ENCODE measurements at regions not wholly inside any gene's neighbourhood (a gene's known extent, or its start where the extent isn't known, plus 50 kb on each side); places are given as distances from the start of the nearest gene placed in this dataset.

DNA sequence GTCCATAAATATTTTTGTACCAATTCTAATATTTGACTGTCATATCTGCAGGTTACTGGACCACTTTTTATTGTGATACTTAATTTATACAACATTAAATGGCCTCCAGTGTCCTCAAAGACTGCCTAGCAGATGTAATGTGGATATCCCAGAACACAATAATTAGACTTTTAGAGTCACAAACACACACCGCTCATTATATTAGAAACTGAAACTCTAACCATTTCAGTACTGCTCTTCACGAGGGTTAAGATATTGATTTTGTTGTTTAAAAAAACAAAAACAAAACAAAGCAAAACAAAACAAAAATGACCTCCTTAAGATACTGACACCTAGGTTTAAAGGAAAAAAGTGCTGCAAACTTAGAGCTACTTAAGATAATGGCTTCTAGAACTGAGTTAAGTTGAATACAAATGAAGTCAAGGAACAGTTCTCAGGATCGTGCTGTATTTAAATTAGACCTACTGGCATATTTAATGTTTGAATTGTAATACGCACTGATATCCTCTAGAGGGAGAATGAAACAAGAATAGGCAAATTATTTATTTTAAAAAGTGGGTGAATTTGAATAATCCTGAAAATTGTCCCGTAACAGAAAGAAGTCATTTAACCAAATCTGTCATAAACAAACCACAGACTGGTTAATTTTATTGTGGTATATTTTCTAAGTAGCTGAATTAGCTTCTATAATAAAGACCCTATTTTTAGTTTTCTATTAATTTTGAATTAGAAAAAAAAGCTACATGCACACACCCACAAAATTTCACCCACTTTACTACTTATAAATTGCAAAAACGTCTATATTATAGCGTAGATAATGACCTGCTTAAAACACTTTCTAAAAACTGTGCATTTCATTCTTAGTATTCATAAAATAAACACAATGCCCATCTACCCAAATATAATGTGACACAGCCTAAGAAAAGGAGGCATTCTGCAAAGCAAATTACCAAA lies 395.2 kb upstream of the DCN start:
- peak overlapping the region; percentile 30 for H3K4me3 ChIP-seq (ENCODE audit: low read depth, low read length)
- TF ChIP-seq CTCF (IDR thresholded peaks at IDR 0.05; ENCODE audit: insufficient read depth, low read depth, low read length): peak; percentile 52
- peak; percentile 45 for DNase-seq (ENCODE audit: low read depth)

DNA sequence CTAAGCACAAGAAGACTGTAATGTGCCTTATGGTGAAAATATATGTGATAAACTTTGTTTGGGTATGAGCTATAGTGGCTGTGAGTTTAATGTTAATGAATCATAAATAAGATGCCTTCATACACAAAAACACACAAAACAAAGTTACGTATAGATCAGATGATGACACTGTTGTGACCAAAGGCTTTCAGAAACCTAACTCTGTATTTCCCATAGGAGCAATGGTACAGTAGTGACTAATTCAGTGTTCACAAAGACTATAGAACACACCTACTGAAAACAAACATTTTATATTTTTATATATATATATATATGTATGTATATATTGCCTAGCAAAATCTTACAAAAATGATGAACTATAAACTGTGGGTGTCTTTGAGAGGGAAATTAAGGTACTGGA lies 393.8 kb upstream of the DCN start:
- TF ChIP-seq CTCF (IDR thresholded peaks at IDR 0.05; ENCODE audit: insufficient read depth, low read depth, low read length): no peak
- H3K4me3 ChIP-seq (ENCODE audit: low read depth, low read length): no peak overlapping the region
- no peak for DNase-seq (ENCODE audit: low read depth)

- DNase-seq (ENCODE audit: low read depth): no peak
- TF ChIP-seq CTCF (IDR thresholded peaks at IDR 0.05; ENCODE audit: insufficient read depth, low read depth, low read length): no peak
- H3K4me3 ChIP-seq (ENCODE audit: low read depth, low read length): no peak overlapping the region
These were observed 393.0 kb upstream of the DCN start for GRCh38 chr12:91575630-91576029.

- peak overlapping the region; percentile 23 for H3K4me3 ChIP-seq (ENCODE audit: low read depth, low read length)
- TF ChIP-seq CTCF (IDR thresholded peaks at IDR 0.05; ENCODE audit: insufficient read depth, low read depth, low read length): no peak
- DNase-seq (ENCODE audit: low read depth): no peak
These were observed 392.4 kb upstream of the DCN start for GRCh38 chr12:91574975-91575374.

- no peak for TF ChIP-seq CTCF (IDR thresholded peaks at IDR 0.05; ENCODE audit: insufficient read depth, low read depth, low read length)
- H3K4me3 ChIP-seq (ENCODE audit: low read depth, low read length): peak overlapping the region; percentile 23
- no peak for DNase-seq (ENCODE audit: low read depth)
These were observed 391.8 kb upstream of the DCN start for GRCh38 chr12:91574391-91574790.

DNA sequence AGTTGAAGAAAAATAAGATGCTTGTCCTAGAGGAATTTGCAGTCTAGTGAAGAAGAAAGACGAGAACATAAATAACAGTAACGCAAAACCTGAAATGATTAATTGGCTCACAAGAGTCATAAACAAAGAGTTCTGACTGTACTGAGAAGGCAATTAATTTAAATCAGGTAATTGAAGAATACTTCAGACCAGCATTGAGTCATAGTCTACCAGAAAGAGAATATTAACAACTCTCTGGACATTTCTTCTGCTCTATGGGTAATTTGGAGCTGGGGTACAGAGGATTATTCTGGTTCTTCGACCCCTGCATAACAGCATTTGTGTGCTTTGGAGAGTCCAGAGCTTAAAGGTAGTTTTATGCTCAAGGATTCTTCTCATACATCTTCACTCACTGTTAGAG lies 390.3 kb upstream of the DCN start:
- DNase-seq (ENCODE audit: low read depth): no peak
- H3K4me3 ChIP-seq (ENCODE audit: low read depth, low read length): no peak overlapping the region
- TF ChIP-seq CTCF (IDR thresholded peaks at IDR 0.05; ENCODE audit: insufficient read depth, low read depth, low read length): no peak

Data from fibroblast of villous mesenchyme (primary cell).